IMR-90 (cell line): ENCODE measurements at regions not wholly inside any gene's neighbourhood (a gene's known extent, or its start where the extent isn't known, plus 50 kb on each side); places are given as distances from the start of the nearest gene placed in this dataset.

ENCODE experiments used
- ATAC-seq: fragments of 200-7000 bp; cut with Tn5 transposase; 2 replicates; pipeline ENCODE4 v1.9.1; 2020; ENCODE audit warnings: low read depth, mild to moderate bottlenecking, moderate library complexity
- BruUV-seq: library from RNA; stranded (reverse); fragments of 400-500 nt; replicated peaks from 2 replicates; lab custom pipeline; 2021; lab: Mats Ljungman, UMichigan
- CTCF ChIA-PET: fragments of 300-600 bp; formaldehyde crosslinking; extraction: SDS; loops from one replicate; lab custom pipeline; 2021; ENCODE audit warnings: antibody characterized with exemption; lab: Yijun Ruan, JAX
- POLR2A ChIA-PET: fragments of 300-600 bp; sonication (Branson Sonifier 250); formaldehyde crosslinking; loops from one replicate; lab custom pipeline; 2022; ENCODE audit warnings: antibody characterized with exemption; ENCODE audit not compliant: unreplicated experiment; lab: Charles Lee
- DNase-seq: peaks from one replicate; pipeline ENCODE4 v3.0.0; 2013
- H2AFZ ChIP-seq: replicated peaks from 2 replicates; pipeline ENCODE3; 2013; ENCODE audit warnings: low read length, mild to moderate bottlenecking; ENCODE audit not compliant: poor library complexity
- H2AK5ac ChIP-seq: 2 replicates; pipeline ENCODE4 v1.6.1; 2013; ENCODE audit warnings: low read depth, low read length, inconsistent platforms
- H2AK9ac ChIP-seq: replicated peaks from 2 replicates; pipeline ENCODE3; 2013; ENCODE audit warnings: mild to moderate bottlenecking, low read depth, low read length, moderate library complexity; ENCODE audit not compliant: poor library complexity
- H2BK120ac ChIP-seq: 2 replicates; pipeline ENCODE4 v1.6.1; 2013; ENCODE audit warnings: low read depth, low read length, inconsistent platforms
- H2BK15ac ChIP-seq: 3 replicates; pipeline ENCODE4 v1.6.1; 2013; ENCODE audit warnings: low read depth, low read length, inconsistent platforms
- H2BK20ac ChIP-seq: 2 replicates; pipeline ENCODE4 v1.6.1; 2013; ENCODE audit warnings: low read depth, mild to moderate bottlenecking, inconsistent platforms, low read length, moderate library complexity
- H2BK5ac ChIP-seq: 2 replicates; pipeline ENCODE4 v1.6.1; 2013; ENCODE audit warnings: mild to moderate bottlenecking, low read depth, low read length, inconsistent platforms; ENCODE audit not compliant: poor library complexity, severe bottlenecking
- H3K14ac ChIP-seq: replicated peaks from 2 replicates; pipeline ENCODE4 v1.6.1; 2013; ENCODE audit warnings: low read depth, low read length, inconsistent platforms
- H3K18ac ChIP-seq: 2 replicates; pipeline ENCODE4 v1.6.1; 2013; ENCODE audit warnings: low read depth, low read length, control low read depth
- H3K23ac ChIP-seq: 2 replicates; pipeline ENCODE4 v1.6.1; 2013; ENCODE audit warnings: low read depth, low read length, inconsistent platforms
- H3K27ac ChIP-seq: 2 replicates; pipeline ENCODE4 v1.5.1; 2013; ENCODE audit warnings: mild to moderate bottlenecking, control low read depth, low read length; ENCODE audit not compliant: insufficient read depth
- H3K27me3 ChIP-seq: 2 replicates; pipeline ENCODE4 v1.6.1; 2013; ENCODE audit warnings: low read length; ENCODE audit not compliant: control insufficient read depth, insufficient read depth
- H3K36me3 ChIP-seq: 2 replicates; pipeline ENCODE4 v1.6.1; 2013; ENCODE audit warnings: low read length, mixed read lengths; ENCODE audit not compliant: control insufficient read depth, insufficient read depth
- H3K4ac ChIP-seq: 2 replicates; pipeline ENCODE4 v1.6.1; 2013; ENCODE audit warnings: low read depth, low read length, inconsistent platforms
- H3K4me1 ChIP-seq: 2 replicates; pipeline ENCODE4 v1.6.1; 2013; ENCODE audit warnings: low read length, mixed read lengths; ENCODE audit not compliant: control insufficient read depth, insufficient read depth
- H3K4me2 ChIP-seq: 2 replicates; pipeline ENCODE4 v1.6.1; 2013; ENCODE audit warnings: low read depth, mild to moderate bottlenecking, control low read depth, low read length, moderate library complexity
- H3K4me3 ChIP-seq: 2 replicates; pipeline ENCODE4 v1.5.1; 2013; ENCODE audit warnings: low read depth, mild to moderate bottlenecking, control low read depth, low read length, moderate library complexity; ENCODE audit not compliant: insufficient read depth
- H3K56ac ChIP-seq: 2 replicates; pipeline ENCODE4 v1.6.1; 2013; ENCODE audit warnings: low read length, inconsistent platforms; ENCODE audit not compliant: insufficient read depth; ENCODE audit errors: extremely low read depth
- H3K79me1 ChIP-seq, 2 experiments: 2 replicates each; pipeline ENCODE4 v1.6.1; 2013; ENCODE audit warnings: low read length in 2 of 2, inconsistent platforms in 1 of 2, low read depth in 1 of 2
- H3K9ac ChIP-seq: 2 replicates; pipeline ENCODE4 v1.6.1; 2013; ENCODE audit warnings: low read depth, low read length, control low read depth
- H3K9me1 ChIP-seq: 2 replicates; pipeline ENCODE4 v1.6.1; 2013; ENCODE audit warnings: low read length, inconsistent platforms; ENCODE audit not compliant: insufficient read depth
- H3K9me3 ChIP-seq: 2 replicates; pipeline ENCODE4 v1.6.1; 2013; ENCODE audit warnings: low read length; ENCODE audit not compliant: control insufficient read depth, insufficient read depth
- H4K20me1 ChIP-seq: 2 replicates; pipeline ENCODE4 v1.6.1; 2013; ENCODE audit warnings: low read length, inconsistent platforms; ENCODE audit not compliant: insufficient read depth
- H4K5ac ChIP-seq: 2 replicates; pipeline ENCODE4 v1.6.1; 2013; ENCODE audit warnings: mild to moderate bottlenecking, low read depth, low read length, control low read depth
- H4K8ac ChIP-seq, 2 experiments: 2 replicates each; pipeline ENCODE4 v1.6.1; 2013; ENCODE audit warnings: low read depth in 2 of 2, low read length in 2 of 2, control low read depth in 1 of 2, inconsistent platforms in 1 of 2
- H4K91ac ChIP-seq: 2 replicates; pipeline ENCODE4 v1.6.1; 2013; ENCODE audit warnings: low read depth, low read length, inconsistent platforms; ENCODE audit not compliant: insufficient read depth
- BHLHE40 ChIP-seq: fragments of 150-350 bp; IDR thresholded peaks from 2 replicates; pipeline ENCODE4 v1.6.1; 2016; ENCODE audit warnings: mild to moderate bottlenecking, low read depth, low read length
- CEBPB ChIP-seq: IDR thresholded peaks from 2 replicates; pipeline ENCODE4 v1.6.1; 2012; ENCODE audit warnings: low read depth, low read length, improper control_type of control experiment
- CHD1 ChIP-seq: IDR thresholded peaks from 2 replicates; pipeline ENCODE4 v1.6.1; 2012; ENCODE audit warnings: low read depth, low read length, improper control_type of control experiment
- CTCF ChIP-seq: conservative IDR thresholded peaks from 2 replicates; pipeline ENCODE4 v1.5.1; 2012; ENCODE audit warnings: mild to moderate bottlenecking, low read depth, low read length, improper control_type of control experiment
- ELK1 ChIP-seq: fragments of 150-350 bp; IDR thresholded peaks from 2 replicates; pipeline ENCODE4 v1.6.1; 2016; ENCODE audit warnings: low read depth, mild to moderate bottlenecking, low read length, moderate library complexity, borderline replicate concordance
- FOS ChIP-seq: fragments of 150-350 bp; IDR thresholded peaks from 2 replicates; pipeline ENCODE4 v1.6.1; 2016; ENCODE audit warnings: low read depth, low read length
- MAFK ChIP-seq: IDR thresholded peaks from 2 replicates; pipeline ENCODE4 v1.6.1; 2012; ENCODE audit warnings: low read depth, low read length, improper control_type of control experiment
- MAZ ChIP-seq: IDR thresholded peaks from 2 replicates; pipeline ENCODE4 v1.6.1; 2012; ENCODE audit warnings: low read depth, mild to moderate bottlenecking, low read length, improper control_type of control experiment, moderate library complexity, borderline replicate concordance
- MXI1 ChIP-seq: IDR thresholded peaks from 2 replicates; pipeline ENCODE4 v1.6.1; 2012; ENCODE audit warnings: low read depth, mild to moderate bottlenecking, low read length, moderate library complexity, borderline replicate concordance
- NFE2L2 ChIP-seq: fragments of 150-350 bp; IDR thresholded peaks from 2 replicates; pipeline ENCODE4 v1.6.1; 2016; ENCODE audit warnings: low read depth, mild to moderate bottlenecking, low read length
- POLR2A ChIP-seq: IDR thresholded peaks from 2 replicates; pipeline ENCODE4 v1.6.1; 2012; ENCODE audit warnings: mild to moderate bottlenecking, low read depth, low read length
- RAD21 ChIP-seq: IDR thresholded peaks from 2 replicates; pipeline ENCODE4 v1.6.1; 2012; ENCODE audit warnings: low read length, improper control_type of control experiment
- RCOR1 ChIP-seq: IDR thresholded peaks from 2 replicates; pipeline ENCODE4 v1.6.1; 2012; ENCODE audit warnings: mild to moderate bottlenecking, low read length, improper control_type of control experiment; ENCODE audit not compliant: insufficient replicate concordance
- RFX5 ChIP-seq: IDR thresholded peaks from 2 replicates; pipeline ENCODE4 v1.8.0; 2012; ENCODE audit warnings: low read depth, mild to moderate bottlenecking, low read length, moderate library complexity
- SMC3 ChIP-seq: fragments of 150-350 bp; IDR thresholded peaks from 2 replicates; pipeline ENCODE4 v1.6.1; 2016; ENCODE audit warnings: low read depth, mild to moderate bottlenecking, antibody characterized with exemption, low read length, moderate library complexity
- USF2 ChIP-seq: fragments of 150-350 bp; IDR thresholded peaks from 2 replicates; pipeline ENCODE4 v1.6.1; 2017; ENCODE audit warnings: mild to moderate bottlenecking, antibody characterized with exemption, low read length, low read depth
- WGBS, 2 experiments: methylation state at CpG; one replicate each; pipeline versions ENCODE4 v1.1.5 to v1.1.7; 2013; ENCODE audit warnings: missing lambda C conversion rate in 2 of 2; ENCODE audit not compliant: insufficient read length in 1 of 2; ENCODE audit errors: extremely low coverage in 2 of 2; 5-methylcytosine and 5-hydroxymethylcytosine counted together
- dilution Hi-C: fragments of 300-500 bp; cut with HindIII; formaldehyde crosslinking; loops from one replicate; pipeline ENCODE4 v1.14.3; 2018; ENCODE audit warnings: low sequenced_read_pairs; ENCODE audit not compliant: unreplicated experiment
- in situ Hi-C: fragments of 300-500 bp; cut with MboI; formaldehyde crosslinking; loops from 3 replicates; pipeline ENCODE4 v1.14.3; 2019; ENCODE audit warnings: low sequenced_read_pairs, inconsistent platforms, mixed read lengths
- intact Hi-C: fragments of 100-400 bp; cut with micrococcal nuclease; formaldehyde crosslinking; loops from 2 replicates; pipeline ENCODE4 v1.10.0; 2022

GRCh38 chr9:80242022-80242421 lies 670.3 kb downstream of the TLE4 start:
- Histone ChIP-seq H4K8ac (no peak overlapping the region), H3K4ac (no peak overlapping the region), H2AK9ac (no peak overlapping the region), H3K9ac (no peak overlapping the region), H3K27ac (no peak overlapping the region), H3K79me1 (no peaks in the 10 kb centered on the region), H2BK5ac (no peak overlapping the region), H3K23ac (no peak overlapping the region), H4K5ac (no peak overlapping the region), H3K9me1 (no peaks in the 10 kb centered on the region), H4K20me1 (no peaks in the 10 kb centered on the region), H2BK120ac (no peak overlapping the region), H3K56ac (no peak overlapping the region), H3K18ac (no peak overlapping the region), H2BK15ac (no peak overlapping the region), H3K9me3 (no peaks in the 10 kb centered on the region), H2BK20ac (no peak overlapping the region), H3K14ac (no peak overlapping the region), H2AFZ (no peak overlapping the region), H2AK5ac (no peak overlapping the region), H3K4me1 (no peaks in the 10 kb centered on the region), H3K36me3 (no peaks in the 10 kb centered on the region), H4K91ac (no peak overlapping the region), H3K4me2 (no peak overlapping the region), H3K27me3 (no peaks in the 10 kb centered on the region), H3K4me3 (no peak overlapping the region)
- WGBS, 2 experiments = no CpG with 5 or more reads among the region's 2 CpGs
- no TSS peak for BruUV-seq
- DNase-seq (no peak), ATAC-seq (no peak)
- in situ Hi-C loops = no loop called here
- ChIA-PET CTCF (no interaction called here), POLR2A (no interaction called here)
- no peak for TF ChIP-seq ELK1
- TF ChIP-seq POLR2A = no peak
- TF ChIP-seq USF2 = no peak
- TF ChIP-seq CEBPB = no peak
- TF ChIP-seq NFE2L2 = no peak
- TF ChIP-seq CTCF = no peak
- TF ChIP-seq MXI1 = no peak
- no peak for TF ChIP-seq RFX5
- TF ChIP-seq RAD21 = no peak
- no peak for TF ChIP-seq CHD1
- TF ChIP-seq FOS = no peak
- TF ChIP-seq MAFK = no peak
- no peak for TF ChIP-seq MAZ
- TF ChIP-seq RCOR1 = no peak
- TF ChIP-seq BHLHE40 = no peak
- TF ChIP-seq SMC3 = no peak
- intact Hi-C loops = no loop called here
- dilution Hi-C loops = no loop called here
